ENCODE measurements at regions not wholly inside any gene's neighbourhood (a gene's known extent, or its start where the extent isn't known, plus 50 kb on each side); places are given as distances from the start of the nearest gene placed in this dataset.

- H3K4me1 Mint-ChIP-seq, result peaks cover 8 to 11% of the 10 kb centered on the region in 2 experiments
- no peak for DNase-seq
- H3K4me3 Mint-ChIP-seq, result no peak overlapping the region
- H3K4ac ChIP-seq (ENCODE audit: low read depth, low read length), result no peak overlapping the region
- H3K79me1 ChIP-seq (ENCODE audit: insufficient read depth, low read depth, low read length, poor library complexity, severe bottlenecking), result no peaks in the 10 kb centered on the region
- WGBS (ENCODE audit: extremely low coverage, insufficient read length, low lambda C conversion rate), result no CpG with 5 or more reads among the region's 2 CpGs
- no peak overlapping the region for H4K8ac ChIP-seq (replicated peaks; ENCODE audit: insufficient read length, low read depth, low read length)
- H4K91ac ChIP-seq (ENCODE audit: insufficient read length, low read depth, low read length), result no peak overlapping the region
- H2BK15ac ChIP-seq (ENCODE audit: low read depth, low read length), result no peak overlapping the region
- no peak overlapping the region for H3K14ac ChIP-seq (ENCODE audit: insufficient read depth, low read length)
- no peaks in the 10 kb centered on the region for H3K27me3 Mint-ChIP-seq (ENCODE audit: low read depth)
- TF ChIP-seq CTCF (conservative IDR thresholded peaks at IDR 0.05), result no peak
- H3T11ph ChIP-seq (ENCODE audit: low read length), result no peak overlapping the region
- H3K23me2 ChIP-seq (ENCODE audit: insufficient read length, low read depth, low read length, poor library complexity, severe bottlenecking), result no peaks in the 10 kb centered on the region
- no peak overlapping the region for H4K5ac ChIP-seq (ENCODE audit: insufficient read length, low read depth, low read length)
- H2BK20ac ChIP-seq (ENCODE audit: low read depth, low read length, poor library complexity, severe bottlenecking), result no peak overlapping the region
- H3K9me3 ChIP-seq (ENCODE audit: control insufficient read depth, low read depth, low read length), result no peaks in the 10 kb centered on the region
- no peaks in the 10 kb centered on the region for H3K9me3 Mint-ChIP-seq
- H3K56ac ChIP-seq (ENCODE audit: insufficient read length, low read depth, low read length), result no peak overlapping the region
- H3K23ac ChIP-seq (ENCODE audit: insufficient read length, low read depth, low read length), result no peak overlapping the region
- no peaks in the 10 kb centered on the region for H3K4me1 ChIP-seq (ENCODE audit: insufficient read depth, low read length)
- no peak overlapping the region for H2AK5ac ChIP-seq (ENCODE audit: insufficient read length, low read length)
- no peak overlapping the region for H3K4me2 ChIP-seq (ENCODE audit: insufficient read depth, insufficient read length, low read length)
- H3K18ac ChIP-seq (ENCODE audit: insufficient read length, low read depth, low read length), result no peak overlapping the region
- H3K79me2 ChIP-seq (ENCODE audit: insufficient read depth, low read length), result no peaks in the 10 kb centered on the region
- no peak overlapping the region for H3K27ac ChIP-seq (ENCODE audit: insufficient read length, low read depth, low read length)
- H2AFZ ChIP-seq (ENCODE audit: low read length), result no peak overlapping the region
- no peaks in the 10 kb centered on the region for H4K20me1 ChIP-seq (ENCODE audit: control insufficient read depth, insufficient read depth, insufficient read length)
- no peak overlapping the region for H3K27ac Mint-ChIP-seq
- H3K9ac ChIP-seq (ENCODE audit: extremely low read depth, insufficient read length, low read length), result no peak overlapping the region
- no peak overlapping the region for H2BK120ac ChIP-seq (ENCODE audit: low read depth, low read length, poor library complexity, severe bottlenecking)
- no peak overlapping the region for H2BK5ac ChIP-seq (ENCODE audit: insufficient read length, low read length)
- H3K36me3 Mint-ChIP-seq (ENCODE audit: insufficient read depth in 1 of 3, low read depth in 3 of 3), result no peaks in the 10 kb centered on the region
- no peak overlapping the region for H2BK12ac ChIP-seq (ENCODE audit: insufficient read length, low read depth, low read length)
- no peaks in the 10 kb centered on the region for H3K27me3 ChIP-seq (ENCODE audit: insufficient read depth, low read length)
Observed at GRCh38 chr3:152676810-152677379, 158.0 kb upstream of the P2RY1 start.

Data from H9 (cell line).